NCI-H226 (cell line): ENCODE measurements at regions not wholly inside any gene's neighbourhood (a gene's known extent, or its start where the extent isn't known, plus 50 kb on each side); places are given as distances from the start of the nearest gene placed in this dataset.

ENCODE experiments used
- DNase-seq: peaks from one replicate; pipeline ENCODE4 v3.0.0-alpha.2; 2015

DNA sequence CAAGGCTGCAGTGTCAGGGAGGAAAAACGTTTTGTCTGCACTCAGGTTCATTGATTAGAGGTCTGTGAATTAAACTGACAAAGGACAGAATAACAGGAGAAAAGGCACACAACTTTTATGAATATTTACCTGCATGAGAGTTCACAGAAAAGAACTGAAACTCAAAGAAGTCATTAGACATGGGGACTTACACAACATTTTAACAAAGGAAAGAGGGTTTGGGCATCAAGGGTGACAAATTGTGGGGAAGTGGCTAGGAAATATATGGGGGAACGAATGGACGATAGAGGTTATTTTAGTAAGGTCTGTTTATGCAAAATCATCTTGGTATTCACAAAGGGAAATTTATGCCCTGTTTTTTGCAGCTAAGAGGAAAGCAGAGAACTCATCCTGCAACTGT lies 65.6 kb upstream of the C15orf39 start:
- DNase-seq: no peak

DNA sequence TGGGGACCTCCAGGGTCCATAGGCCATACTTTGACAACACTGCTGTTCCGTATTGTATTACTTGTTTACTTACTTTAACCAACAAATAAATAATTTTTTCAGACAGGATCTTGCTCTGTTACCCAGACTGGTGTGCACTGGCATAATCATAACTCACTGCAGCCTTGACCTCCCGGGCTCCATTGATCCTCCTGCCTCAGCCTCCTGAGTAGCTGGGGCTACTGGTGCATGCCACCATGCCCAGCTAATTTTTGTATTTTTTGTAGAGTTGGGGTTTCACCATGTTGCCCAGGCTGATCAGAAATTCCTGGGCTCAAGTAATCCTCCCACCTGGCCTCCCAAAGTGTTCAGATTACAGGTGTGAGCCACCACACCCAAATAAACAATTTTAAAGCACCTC lies 64.9 kb upstream of the C15orf39 start:
- no peak for DNase-seq

DNA sequence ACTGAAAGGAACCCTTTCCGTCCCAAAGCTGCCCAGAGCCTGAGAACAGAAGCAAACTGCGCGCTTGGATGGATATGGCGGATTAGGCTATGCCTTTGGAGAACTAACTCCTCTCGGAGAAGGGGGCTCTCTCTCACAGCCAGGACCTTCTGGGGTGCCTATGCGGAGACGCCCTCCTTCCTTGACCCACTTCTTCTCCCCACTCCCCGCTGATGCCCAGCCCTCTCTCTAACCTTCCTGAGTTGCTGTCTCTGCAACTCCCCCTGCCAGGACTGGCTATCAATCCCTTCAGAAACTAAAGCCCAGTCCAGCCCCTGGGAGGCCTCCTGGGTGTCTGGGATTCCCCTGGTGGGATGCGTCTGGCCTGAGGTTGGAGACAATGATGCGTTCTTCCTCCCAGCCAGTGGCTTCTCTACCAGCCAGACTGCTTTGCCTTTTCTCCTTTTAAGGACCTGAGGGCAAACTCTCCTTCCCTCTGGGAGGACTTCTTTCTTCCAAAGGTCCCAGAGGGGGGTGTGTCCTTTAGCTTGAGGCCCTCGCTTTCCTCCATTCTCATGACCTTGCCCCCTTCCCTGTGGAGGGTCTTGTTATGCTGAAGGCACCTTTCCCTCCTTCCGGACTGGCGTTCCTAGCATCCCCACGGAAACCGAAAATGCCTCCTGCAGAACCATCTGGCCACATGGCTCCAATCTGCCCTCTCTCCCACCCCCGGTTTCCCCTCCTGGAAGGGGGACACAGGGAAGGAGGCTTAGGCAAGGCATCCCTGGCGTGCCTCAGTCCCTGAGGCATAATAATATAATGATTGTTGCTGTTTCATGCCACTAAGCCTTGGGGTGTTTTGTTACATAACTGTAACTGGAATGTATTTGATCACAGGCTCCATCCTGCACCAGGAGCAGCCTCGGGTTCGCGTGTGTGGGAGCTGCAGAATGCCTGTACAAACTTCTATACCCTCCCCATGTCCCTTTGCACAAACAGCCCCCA lies 63.4 kb upstream of the C15orf39 start:
- peak; percentile 86 for DNase-seq

DNA sequence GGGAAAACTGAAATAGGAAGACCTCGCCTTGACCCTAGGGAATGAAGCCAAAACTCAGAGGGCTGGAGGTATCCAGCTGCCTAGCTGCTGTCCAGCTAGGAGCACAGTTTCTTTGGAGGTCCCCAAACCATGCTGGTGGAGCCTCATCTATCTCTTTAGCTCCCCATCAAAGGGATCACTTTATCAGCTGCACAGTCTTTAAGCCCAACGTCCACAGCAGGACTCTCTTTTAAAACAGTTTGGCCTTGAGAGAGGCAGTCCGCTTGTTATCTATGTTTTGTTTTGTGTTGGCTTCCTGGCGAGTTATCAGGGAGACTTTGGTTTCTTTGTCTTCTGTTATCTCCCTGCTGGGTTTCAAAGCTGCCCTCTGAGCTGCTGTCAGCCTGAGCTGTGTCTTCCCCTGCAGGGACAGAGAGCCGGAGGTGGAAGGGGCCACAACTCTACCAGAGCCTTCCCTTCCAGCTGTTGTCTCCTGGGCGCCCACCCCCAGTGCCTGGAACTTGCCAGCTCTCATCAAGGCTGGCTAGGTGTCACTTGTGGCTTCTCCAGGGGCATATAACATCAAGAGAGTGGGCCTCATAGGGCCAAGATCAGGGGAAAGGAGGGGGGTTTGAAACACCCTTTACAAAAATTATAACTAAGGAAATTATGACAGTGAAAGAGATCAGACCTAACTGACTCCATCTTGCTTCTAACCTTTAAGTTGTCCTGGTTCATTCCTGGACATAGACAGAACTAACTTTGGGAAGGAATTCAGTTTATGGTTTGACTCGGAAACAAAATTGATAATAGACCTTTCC lies 61.4 kb upstream of the C15orf39 start:
- DNase-seq: peak; percentile 46

DNA sequence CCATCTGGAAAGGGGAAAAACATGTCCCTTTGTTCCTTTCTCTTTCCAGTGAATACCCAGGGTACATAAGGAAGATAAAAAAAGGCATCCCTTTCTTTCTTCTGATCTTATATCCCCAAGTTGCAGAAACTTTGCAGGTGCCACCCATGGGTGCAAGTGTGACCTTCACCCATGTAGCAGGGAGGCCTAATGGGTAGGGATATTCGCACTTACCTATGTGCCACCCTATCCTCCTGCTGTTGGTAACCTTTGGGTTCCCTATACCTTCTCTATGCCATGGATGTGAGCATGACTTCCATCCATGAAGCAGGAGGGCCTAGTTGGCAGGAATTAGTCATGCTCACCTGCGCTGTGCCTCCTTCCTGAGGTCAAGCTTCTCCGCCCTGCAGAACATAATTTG lies 59.2 kb upstream of the C15orf39 start:
- no peak for DNase-seq

DNA sequence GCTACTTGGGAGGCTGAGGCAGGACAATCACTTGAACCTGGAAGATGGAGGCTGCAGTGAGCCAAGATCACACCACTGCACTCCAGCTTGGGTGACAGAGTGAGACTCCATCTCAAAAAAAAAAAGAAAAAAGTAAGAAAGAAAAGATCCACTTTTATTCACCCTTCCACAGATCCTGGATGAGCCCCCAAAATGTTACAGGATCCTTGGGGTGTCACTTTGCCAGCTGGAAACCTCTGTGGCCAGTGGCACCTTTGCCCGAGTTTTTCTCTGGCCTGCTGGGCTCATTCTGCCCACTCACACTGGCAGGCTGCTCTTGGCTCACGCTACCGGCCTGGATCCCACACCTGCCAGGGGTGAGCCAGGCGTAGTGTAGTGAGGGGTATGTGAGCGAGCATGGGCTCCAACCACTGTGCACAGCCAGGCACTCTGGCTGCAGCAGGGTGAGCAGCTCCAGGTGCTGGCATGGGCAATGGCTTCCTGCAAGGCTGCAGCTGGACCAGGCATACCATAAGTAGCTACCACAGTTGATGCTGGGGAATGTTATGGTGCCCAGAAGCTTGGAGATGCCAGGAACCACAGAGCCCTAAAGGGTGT lies 57.8 kb upstream of the C15orf39 start:
- peak; percentile 19 for DNase-seq

DNA sequence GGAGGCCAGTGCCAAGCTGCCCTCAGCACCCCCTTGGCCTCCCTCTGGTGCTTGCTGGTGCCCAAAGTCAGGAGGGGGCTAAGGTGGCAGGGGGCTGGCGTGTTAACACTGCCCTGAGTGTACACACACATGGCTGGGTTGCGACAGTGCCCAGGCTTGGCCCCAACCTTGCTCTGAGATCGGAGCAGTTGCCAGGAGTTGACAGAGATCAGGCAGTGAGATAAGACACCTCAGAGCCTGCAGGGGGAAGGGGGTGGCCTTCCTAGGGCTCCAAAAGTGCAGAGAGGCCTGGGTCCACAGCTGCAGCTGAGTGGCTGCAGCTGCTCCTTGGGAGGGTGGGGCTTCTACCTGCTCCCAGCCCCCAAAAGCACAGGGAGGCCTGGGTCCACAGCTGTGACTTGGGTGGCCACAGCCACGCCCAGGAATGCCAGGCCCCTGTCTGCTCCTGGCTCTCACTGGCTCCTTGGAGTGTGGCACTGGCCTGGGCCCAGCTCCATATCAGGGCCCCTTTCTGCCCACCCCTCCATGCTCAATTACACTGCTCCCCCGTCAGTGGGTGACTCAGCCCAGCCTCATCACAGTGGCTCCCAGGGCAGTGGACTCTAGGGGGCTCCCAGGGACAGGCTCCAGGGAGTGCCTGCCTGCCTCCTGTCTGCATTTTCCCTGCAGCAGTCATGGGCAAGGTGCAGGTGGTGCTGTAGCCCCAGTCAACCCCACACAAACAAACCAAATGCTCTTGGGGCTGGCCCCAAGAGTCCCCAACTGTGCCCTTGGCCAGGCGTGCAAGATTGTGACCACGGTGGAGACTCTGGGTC lies 56.4 kb upstream of the C15orf39 start:
- no peak for DNase-seq

DNA sequence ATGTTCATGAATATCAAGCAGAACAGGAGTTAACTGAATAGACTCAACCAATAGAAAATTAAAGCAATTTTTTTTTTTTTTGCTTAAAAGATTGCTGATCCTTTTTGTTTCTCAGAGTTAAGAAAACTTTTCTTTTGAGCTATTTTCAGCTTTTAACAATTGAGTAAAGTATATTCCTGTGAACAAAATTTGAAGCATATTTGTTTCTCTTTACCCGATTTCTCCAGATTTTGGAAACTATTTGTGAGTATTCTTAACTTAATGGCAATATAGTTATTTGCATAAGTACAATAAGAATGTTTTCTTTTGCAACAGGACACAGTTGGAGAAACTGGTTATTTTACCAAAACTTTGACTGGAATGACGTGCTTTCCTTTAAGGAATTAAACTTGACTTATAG lies 53.4 kb upstream of the C15orf39 start:
- no peak for DNase-seq

DNA sequence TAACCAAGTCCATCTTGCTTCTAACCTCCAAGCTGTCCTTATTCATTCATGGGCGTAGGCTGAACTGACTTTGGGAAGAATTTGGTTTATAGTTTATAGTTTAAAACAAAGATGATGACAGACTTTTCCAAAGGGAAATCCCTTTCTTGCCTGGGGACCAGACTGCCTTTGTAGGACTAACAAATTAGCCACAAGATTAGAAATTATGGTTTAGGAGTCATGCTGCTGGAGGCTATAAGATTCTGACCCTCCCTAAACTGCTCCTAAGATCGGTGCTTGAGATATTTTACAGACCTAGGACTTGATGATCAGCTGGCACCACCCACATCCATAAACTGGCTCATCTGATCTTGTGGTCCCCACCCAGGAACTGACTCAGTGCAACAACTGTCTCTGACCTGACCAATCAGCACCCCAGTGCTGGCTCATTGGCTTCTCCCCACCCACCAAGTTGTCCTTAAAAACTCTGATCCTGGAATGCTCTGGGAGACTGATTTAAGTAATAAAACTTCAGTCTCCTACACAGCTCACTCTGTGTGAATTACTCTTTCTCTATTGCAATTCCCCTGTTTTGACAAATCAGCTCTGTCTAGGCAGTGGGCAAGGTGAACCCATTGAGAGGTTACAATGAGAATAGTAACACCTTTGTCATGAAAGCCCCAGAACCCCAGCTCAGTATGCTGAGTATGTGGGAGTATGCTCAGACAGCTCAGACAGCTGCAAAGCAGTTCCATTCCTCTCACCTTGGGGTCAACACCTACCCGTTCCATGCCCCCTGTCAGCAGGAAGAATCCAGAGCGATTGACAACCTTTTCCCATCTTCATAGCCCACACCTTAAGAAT lies 51.6 kb upstream of the C15orf39 start:
- peak; percentile 92 for DNase-seq

DNA sequence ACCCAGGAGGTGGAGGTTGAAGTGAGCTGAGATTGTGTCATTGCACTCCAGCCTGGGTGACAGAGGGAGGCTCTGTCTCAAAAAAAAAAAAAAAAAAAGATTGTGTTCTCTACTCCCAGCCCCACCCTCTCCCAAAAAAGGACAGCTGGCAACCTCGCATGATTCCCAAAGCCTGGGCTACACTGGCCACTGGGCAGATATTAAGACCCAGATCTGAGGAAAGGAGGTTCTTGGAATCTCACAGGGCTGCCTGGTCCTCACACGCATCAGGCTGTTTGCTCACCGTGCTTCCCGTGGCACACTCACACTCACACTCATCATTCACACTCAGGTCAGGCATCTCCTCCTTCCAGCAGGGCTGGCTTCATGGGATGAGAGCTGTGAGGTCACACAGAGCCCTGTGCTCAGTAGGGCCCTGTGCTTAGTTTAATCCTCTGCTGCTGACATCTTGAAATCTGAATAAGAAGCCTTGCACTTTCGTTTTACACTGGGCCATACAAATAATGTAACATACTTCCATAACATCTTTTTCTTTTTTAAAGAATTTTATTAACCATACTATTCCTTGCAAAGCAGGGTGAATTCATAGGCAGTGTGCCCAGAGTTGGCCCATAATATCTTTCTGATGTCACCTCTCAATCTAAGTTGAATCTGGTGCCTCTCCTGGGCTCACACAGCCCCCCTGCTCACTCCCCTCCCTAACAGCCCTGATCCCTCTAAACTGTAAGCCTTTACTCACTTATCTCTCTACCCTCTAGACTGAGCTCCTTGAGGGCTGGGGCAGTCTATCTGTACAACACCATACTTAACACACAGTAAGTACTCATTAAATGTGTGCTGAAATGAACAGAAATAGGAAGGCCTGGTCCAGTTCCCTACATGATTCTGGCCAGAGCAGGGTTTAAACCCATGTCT lies 50.2 kb upstream of the C15orf39 start:
- DNase-seq: no peak
